ENCODE measurements at regions not wholly inside any gene's neighbourhood (a gene's known extent, or its start where the extent isn't known, plus 50 kb on each side); places are given as distances from the start of the nearest gene placed in this dataset.

DNA sequence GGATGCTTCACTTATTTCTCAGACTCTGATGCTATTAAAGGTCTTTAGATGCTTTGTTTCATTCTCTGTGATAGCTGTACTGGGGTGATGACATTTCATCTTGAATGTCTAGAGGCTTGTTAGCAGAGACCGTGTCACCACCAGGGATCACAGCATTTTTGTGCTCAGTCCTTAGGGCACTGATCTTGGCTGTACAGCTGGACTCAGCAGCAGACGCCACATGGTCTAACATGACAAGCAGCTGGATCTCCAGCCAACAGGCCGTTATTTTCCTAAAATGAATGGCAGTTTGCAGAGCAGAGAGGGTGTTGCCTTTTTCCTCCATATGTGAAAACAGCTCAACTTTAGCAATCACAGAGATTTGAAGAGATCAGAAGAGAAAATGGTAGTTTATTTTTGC lies 491.8 kb downstream of the CDH2 start:
- TF ChIP-seq, protein P1, sequence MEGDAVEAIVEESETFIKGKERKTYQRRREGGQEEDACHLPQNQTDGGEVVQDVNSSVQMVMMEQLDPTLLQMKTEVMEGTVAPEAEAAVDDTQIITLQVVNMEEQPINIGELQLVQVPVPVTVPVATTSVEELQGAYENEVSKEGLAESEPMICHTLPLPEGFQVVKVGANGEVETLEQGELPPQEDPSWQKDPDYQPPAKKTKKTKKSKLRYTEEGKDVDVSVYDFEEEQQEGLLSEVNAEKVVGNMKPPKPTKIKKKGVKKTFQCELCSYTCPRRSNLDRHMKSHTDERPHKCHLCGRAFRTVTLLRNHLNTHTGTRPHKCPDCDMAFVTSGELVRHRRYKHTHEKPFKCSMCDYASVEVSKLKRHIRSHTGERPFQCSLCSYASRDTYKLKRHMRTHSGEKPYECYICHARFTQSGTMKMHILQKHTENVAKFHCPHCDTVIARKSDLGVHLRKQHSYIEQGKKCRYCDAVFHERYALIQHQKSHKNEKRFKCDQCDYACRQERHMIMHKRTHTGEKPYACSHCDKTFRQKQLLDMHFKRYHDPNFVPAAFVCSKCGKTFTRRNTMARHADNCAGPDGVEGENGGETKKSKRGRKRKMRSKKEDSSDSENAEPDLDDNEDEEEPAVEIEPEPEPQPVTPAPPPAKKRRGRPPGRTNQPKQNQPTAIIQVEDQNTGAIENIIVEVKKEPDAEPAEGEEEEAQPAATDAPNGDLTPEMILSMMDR (IDR thresholded peaks at IDR 0.05; ENCODE audit: extremely low read depth in 1 of 2, insufficient read depth in 1 of 2, low read depth in 1 of 2, low read length in 2 of 2): no peak
- TF ChIP-seq POLR2A (IDR thresholded peaks at IDR 0.05; ENCODE audit: low read depth, low read length) (no peak), POLR2AphosphoS5 (IDR thresholded peaks at IDR 0.05; ENCODE audit: insufficient read depth, low read depth, low read length) (no peak), MAX (IDR thresholded peaks at IDR 0.05; ENCODE audit: insufficient read depth, insufficient read length) (no peak), GATA2 (IDR thresholded peaks at IDR 0.05; ENCODE audit: insufficient read depth, insufficient read length, low read depth, low read length) (no peak), EZH2 (IDR thresholded peaks at IDR 0.05; ENCODE audit: borderline replicate concordance, low read depth, low read length, severe bottlenecking) (no peak)
